H1 (cell line): ENCODE measurements at regions not wholly inside any gene's neighbourhood (a gene's known extent, or its start where the extent isn't known, plus 50 kb on each side); places are given as distances from the start of the nearest gene placed in this dataset.

Experiments
- SUZ12 ChIP-seq: fragments of 200-600 bp; sonication (generic); IDR thresholded peaks from 2 replicates; pipeline ENCODE4 v1.6.1; 2012; ENCODE audit warnings: mild to moderate bottlenecking, inconsistent platforms, low read length, moderate library complexity, mixed read lengths
- TF ChIP-seq, protein P1 (sequence below), 3 experiments: IDR thresholded peaks; 1 replicate in 2 of 3; 2 replicates in 1 of 3; pipeline versions ENCODE4 v1.5.1 to v1.6.1; 2011; ENCODE audit warnings: low read length in 3 of 3, mild to moderate bottlenecking in 3 of 3, inconsistent platforms in 2 of 3, low read depth in 1 of 3, moderate library complexity in 1 of 3; ENCODE audit not compliant: insufficient read depth in 1 of 3; ENCODE audit errors: control extremely low read depth in 1 of 3

DNA sequence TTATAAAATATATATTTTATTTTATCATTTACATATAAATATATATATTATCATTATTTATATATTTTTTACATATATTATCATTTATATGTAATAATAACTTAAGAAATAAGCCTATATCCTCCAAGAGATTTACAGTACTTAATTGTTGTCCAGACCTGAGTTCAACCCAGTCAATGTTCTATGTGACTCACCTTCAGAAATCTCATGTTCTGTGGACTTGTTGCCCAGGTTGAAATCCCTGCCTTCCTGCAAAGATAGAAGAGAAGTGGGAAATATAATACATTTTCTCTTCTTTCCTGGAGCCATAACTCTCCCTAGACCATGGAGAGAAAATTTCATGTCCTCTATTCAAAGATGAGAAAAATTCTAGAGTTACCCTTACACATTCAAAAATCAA, 247.3 kb downstream of the PARM1 start:
- TF ChIP-seq SUZ12 = no peak
- TF ChIP-seq, protein P1, sequence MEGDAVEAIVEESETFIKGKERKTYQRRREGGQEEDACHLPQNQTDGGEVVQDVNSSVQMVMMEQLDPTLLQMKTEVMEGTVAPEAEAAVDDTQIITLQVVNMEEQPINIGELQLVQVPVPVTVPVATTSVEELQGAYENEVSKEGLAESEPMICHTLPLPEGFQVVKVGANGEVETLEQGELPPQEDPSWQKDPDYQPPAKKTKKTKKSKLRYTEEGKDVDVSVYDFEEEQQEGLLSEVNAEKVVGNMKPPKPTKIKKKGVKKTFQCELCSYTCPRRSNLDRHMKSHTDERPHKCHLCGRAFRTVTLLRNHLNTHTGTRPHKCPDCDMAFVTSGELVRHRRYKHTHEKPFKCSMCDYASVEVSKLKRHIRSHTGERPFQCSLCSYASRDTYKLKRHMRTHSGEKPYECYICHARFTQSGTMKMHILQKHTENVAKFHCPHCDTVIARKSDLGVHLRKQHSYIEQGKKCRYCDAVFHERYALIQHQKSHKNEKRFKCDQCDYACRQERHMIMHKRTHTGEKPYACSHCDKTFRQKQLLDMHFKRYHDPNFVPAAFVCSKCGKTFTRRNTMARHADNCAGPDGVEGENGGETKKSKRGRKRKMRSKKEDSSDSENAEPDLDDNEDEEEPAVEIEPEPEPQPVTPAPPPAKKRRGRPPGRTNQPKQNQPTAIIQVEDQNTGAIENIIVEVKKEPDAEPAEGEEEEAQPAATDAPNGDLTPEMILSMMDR (IDR thresholded peaks at IDR 0.05; ENCODE audit: control extremely low read depth in 1 of 3, insufficient read depth in 1 of 3, low read depth in 1 of 3, low read length in 3 of 3) = no peak
